Testis (tissue), 2 donors: ENCODE measurements at regions not wholly inside any gene's neighbourhood (a gene's known extent, or its start where the extent isn't known, plus 50 kb on each side); places are given as distances from the start of the nearest gene placed in this dataset.

Experiments
- CTCF ChIP-seq, 3 experiments: fragments of 450-650 bp in 2 of 3; fragments of 200-600 bp in 1 of 3; sonication (generic) in 1 of 3; IDR thresholded peaks; one replicate each; pipeline ENCODE4 v1.5.1; 2016 to 2019; ENCODE audit warnings: antibody characterized with exemption in 3 of 3, mild to moderate bottlenecking in 2 of 3, moderate library complexity in 1 of 3
- POLR2A ChIP-seq: fragments of 450-650 bp; IDR thresholded peaks from one replicate; pipeline ENCODE4 v1.6.1; 2017; ENCODE audit warnings: antibody characterized with exemption, mild to moderate bottlenecking, moderate library complexity

GRCh38 chr15:38817427-38818156 lies 253.0 kb upstream of the RASGRP1 start:
- no peak for TF ChIP-seq POLR2A
- peak; percentile 93 to 98 (median 97) for TF ChIP-seq CTCF (IDR thresholded peaks at IDR 0.05)
